Left lung (tissue), 4 donors: ENCODE measurements at regions not wholly inside any gene's neighbourhood (a gene's known extent, or its start where the extent isn't known, plus 50 kb on each side); places are given as distances from the start of the nearest gene placed in this dataset.

ENCODE experiments used
- ATAC-seq: fragments of 200-7000 bp; cut with Tn5 transposase; one replicate; pipeline ENCODE4 v1.9.1; 2020; ENCODE audit warnings: moderate library complexity
- DNase-seq, 4 donors: peaks; one replicate each; pipeline ENCODE4 v3.0.0-alpha.2; 2013 to 2020
- H3K27ac ChIP-seq, 2 donors: fragments of 200-600 bp; sonication (generic) in 1 of 2; one replicate each; pipeline versions ENCODE4 v1.5.0 to v1.8.0; 2020 to 2021
- H3K27me3 ChIP-seq, 2 donors: fragments of 200-600 bp; sonication (generic) in 1 of 2; one replicate each; pipeline versions ENCODE4 v1.5.0 to v1.8.0; 2020 to 2021
- H3K36me3 ChIP-seq, 2 donors: fragments of 200-600 bp; sonication (generic) in 1 of 2; one replicate each; pipeline versions ENCODE4 v1.5.0 to v1.8.0; 2020 to 2021
- H3K4me1 ChIP-seq, 2 donors: fragments of 200-600 bp; one replicate each; pipeline ENCODE4 v1.8.0; 2021
- H3K4me3 ChIP-seq, 2 donors: fragments of 200-600 bp; sonication (generic) in 1 of 2; one replicate each; pipeline versions ENCODE4 v1.5.0 to v1.8.0; 2020 to 2021; ENCODE audit warnings: mild to moderate bottlenecking in 1 of 2
- H3K9me3 ChIP-seq, 2 donors: fragments of 200-600 bp; sonication (generic) in 1 of 2; one replicate each; pipeline versions ENCODE4 v1.5.0 to v1.8.0; 2020 to 2021
- CTCF ChIP-seq, 2 donors: fragments of 200-600 bp; sonication (generic) in 1 of 2; IDR thresholded peaks; one replicate each; pipeline versions ENCODE4 v1.5.0 to v1.8.0; 2021; ENCODE audit warnings: antibody characterized with exemption in 2 of 2
- intact Hi-C, 2 donors: fragments of 100-400 bp; cut with DNase I; formaldehyde crosslinking; loops; one replicate each; pipeline versions ENCODE4 v1.11.2 to v1.14.2; 2022
- donor health status: DM: no; HTN: yes; CAD: no.
- donor health status: DM: no; HTN: no; CAD: no.

GRCh38 chr1:22204057-22204840 lies 61.4 kb upstream of the WNT4 start:
- peaks cover 11 to 39% of the 10 kb centered on the region in 2 donors for H3K27me3 ChIP-seq
- no peak overlapping the region for H3K27ac ChIP-seq
- H3K4me3 ChIP-seq, result no peak overlapping the region
- no peaks in the 10 kb centered on the region for H3K36me3 ChIP-seq
- ATAC-seq (no peak), DNase-seq (peak in 1 of 4 donors; percentile 4)
- peaks cover 5 to 6% of the 10 kb centered on the region in 2 donors for H3K4me1 ChIP-seq
- no peaks in the 10 kb centered on the region for H3K9me3 ChIP-seq
- intact Hi-C loops, result no loop called here
- no peak for TF ChIP-seq CTCF (IDR thresholded peaks at IDR 0.05)

DNA sequence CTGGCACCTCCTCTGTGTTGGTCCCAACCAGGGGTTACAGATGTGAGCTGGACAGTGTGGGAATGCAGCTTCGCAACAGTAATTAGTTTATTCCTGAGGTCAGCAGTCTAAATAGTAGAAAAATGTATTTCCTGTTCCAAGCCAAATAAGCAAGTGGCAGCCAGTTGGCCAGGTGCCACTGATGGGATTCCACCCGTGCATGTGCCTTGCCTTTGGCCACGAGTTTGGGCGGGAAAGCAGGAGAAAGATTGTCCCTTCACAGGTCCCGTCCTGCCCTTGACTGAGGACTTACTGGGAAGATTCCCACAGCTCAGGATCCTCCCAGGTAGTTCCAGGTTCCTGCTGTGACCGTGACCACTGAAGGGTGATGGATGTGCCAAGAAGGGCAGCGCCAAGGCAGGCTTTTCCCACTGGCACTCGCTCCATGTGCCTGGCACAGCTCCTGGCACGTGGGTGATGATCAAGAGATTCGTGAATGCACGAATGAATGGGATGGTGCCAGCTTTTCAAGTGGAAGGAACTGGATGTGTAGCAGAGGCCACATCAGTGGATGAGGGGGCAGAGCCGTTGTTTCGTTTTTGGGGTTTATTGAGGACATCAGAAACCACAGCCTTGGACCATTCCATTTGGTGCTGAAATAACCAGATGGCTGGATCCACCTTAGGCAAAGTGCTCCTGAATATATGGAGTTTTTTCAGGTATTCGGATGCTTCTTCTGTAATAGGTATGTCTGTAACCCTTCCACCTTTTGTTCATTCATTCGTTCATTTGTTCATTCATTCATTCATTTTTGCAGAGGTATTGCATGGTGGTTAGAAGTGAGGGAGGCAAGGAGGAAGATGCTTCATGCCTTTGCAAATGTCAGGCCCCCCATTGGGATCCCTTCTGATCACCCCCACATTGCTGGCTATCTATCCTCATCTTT lies 62.4 kb upstream of the WNT4 start:
- peak in 2 of 4 donors; percentile 19 to 32 for DNase-seq
- H3K4me3 ChIP-seq, result no peak overlapping the region

DNA sequence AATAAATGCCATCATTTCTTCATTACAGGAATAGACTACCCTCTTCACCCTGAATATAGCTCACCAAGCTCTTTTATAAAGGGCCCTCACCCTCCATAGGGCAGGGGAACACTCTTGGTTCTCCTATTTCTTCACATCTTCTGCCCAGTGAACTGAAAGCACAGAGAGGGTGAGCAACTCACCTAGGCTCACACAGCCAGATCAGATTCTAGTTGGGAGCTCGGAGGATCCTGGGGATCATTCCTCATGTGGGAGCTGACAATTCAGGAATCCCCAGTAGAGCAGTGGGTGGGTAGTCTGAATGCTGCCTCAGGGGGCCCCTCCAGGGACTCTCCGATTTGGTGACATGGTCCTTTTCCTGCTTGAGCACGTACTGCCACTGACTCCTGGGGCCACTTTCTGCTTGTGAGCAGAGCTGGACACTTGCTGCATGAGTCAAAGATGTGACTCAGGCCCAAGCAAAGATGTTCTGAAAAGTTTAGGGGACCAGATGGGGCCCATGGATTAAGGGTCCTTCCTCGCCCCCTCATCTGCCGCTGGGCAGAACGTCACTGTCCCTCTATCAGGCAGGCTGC lies 63.7 kb upstream of the WNT4 start:
- no peak overlapping the region for H3K4me3 ChIP-seq
- TF ChIP-seq CTCF (IDR thresholded peaks at IDR 0.05), result no peak
- H3K27ac ChIP-seq, result no peak overlapping the region
- peaks cover 17 to 63% of the 10 kb centered on the region in 2 donors for H3K27me3 ChIP-seq
- no peak for ATAC-seq
- H3K36me3 ChIP-seq, result no peaks in the 10 kb centered on the region
- peak in 1 of 4 donors; percentile 16 for DNase-seq
- H3K4me1 ChIP-seq, result peaks cover 5 to 6% of the 10 kb centered on the region in 2 donors
- H3K9me3 ChIP-seq, result no peaks in the 10 kb centered on the region
- intact Hi-C loops, result no loop called here

More for the DNA sequence above, 62.4 kb upstream of the WNT4 start:
- intact Hi-C loops, result no loop called here
- Histone ChIP-seq H3K4me1 (peaks cover 5 to 6% of the 10 kb centered on the region in 2 donors), H3K27me3 (peaks cover 17 to 49% of the 10 kb centered on the region in 2 donors), H3K36me3 (no peaks in the 10 kb centered on the region), H3K9me3 (no peaks in the 10 kb centered on the region), H3K27ac (no peak overlapping the region)
- TF ChIP-seq CTCF (IDR thresholded peaks at IDR 0.05), result no peak
- ATAC-seq, result peak; percentile 16

DNA sequence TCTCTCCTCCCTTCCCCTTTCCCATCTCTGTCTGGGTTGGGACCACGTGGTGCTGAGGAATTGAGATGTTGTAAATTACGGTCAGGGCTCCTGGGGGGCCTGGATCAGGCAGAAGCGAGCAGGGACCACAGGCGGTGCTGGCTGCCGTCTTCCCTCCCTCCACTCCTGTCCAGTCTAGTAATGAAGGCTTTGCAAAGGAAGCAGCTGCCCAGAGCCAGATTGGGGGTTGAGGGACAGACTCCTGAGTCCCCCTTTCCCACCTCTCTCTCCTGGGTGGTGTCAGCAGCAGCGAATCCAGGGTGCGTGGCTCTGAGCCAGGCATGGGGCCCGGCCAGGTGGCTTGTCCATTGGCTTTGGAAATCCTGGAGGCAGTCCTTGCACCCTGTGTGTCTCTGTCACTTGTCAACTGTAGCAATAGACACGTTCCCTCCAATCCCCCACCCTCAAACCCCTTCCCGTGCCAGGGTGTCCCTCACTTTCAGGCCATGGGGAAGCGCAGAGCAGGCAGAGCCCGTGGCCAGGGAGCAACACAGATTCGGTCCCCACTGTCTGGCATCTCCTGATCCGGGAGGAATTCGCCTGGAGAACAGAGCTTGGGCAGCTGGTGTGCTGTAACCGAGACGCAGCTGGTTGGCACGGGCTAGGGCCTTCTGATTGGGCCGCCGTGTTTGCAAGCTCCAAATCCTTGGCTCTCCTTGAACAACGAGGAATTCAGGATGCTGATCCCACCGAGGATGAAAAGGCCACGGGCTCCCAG lies 64.8 kb upstream of the WNT4 start:
- peak in 2 of 4 donors; percentile 26 to 38 for DNase-seq
- intact Hi-C loops, result no loop called here

More for the DNA sequence above, 64.8 kb upstream of the WNT4 start:
- Histone ChIP-seq H3K4me1 (peaks cover 5 to 6% of the 10 kb centered on the region in 2 donors), H3K27me3 (peaks cover 17 to 74% of the 10 kb centered on the region in 2 donors), H3K4me3 (no peak overlapping the region), H3K27ac (no peak overlapping the region), H3K36me3 (no peaks in the 10 kb centered on the region), H3K9me3 (no peaks in the 10 kb centered on the region)
- no peak for TF ChIP-seq CTCF (IDR thresholded peaks at IDR 0.05)
- ATAC-seq, result no peak
